A673 (cell line): ENCODE measurements at regions not wholly inside any gene's neighbourhood (a gene's known extent, or its start where the extent isn't known, plus 50 kb on each side); places are given as distances from the start of the nearest gene placed in this dataset.

Source experiments
- BruUV-seq: library from RNA; stranded (reverse); fragments of 400-500 nt; replicated peaks from 2 replicates; lab custom pipeline; 2021; lab: Mats Ljungman, UMichigan
- CTCF ChIA-PET: fragments of 300-600 bp; sonication (Branson Sonifier 250); formaldehyde crosslinking; loops from one replicate; lab custom pipeline; 2022; ENCODE audit warnings: antibody characterized with exemption; lab: Charles Lee
- POLR2A ChIA-PET: fragments of 300-600 bp; sonication (Branson Sonifier 250); formaldehyde crosslinking; loops from one replicate; lab custom pipeline; 2022; ENCODE audit warnings: antibody characterized with exemption; ENCODE audit not compliant: low non-redundant PET; lab: Charles Lee
- DNase-seq: peaks from one replicate; pipeline ENCODE4 v3.0.0-alpha.2; 2015; ENCODE audit warnings: low spot score
- H3K27ac ChIP-seq: fragments of 200-600 bp; sonication (generic); 2 replicates; pipeline ENCODE4 v1.5.1; 2016; ENCODE audit warnings: mixed run types, low read depth, mild to moderate bottlenecking, mixed read lengths, antibody characterized with exemption, low read length; ENCODE audit not compliant: poor library complexity, severe bottlenecking
- H3K27me3 ChIP-seq: fragments of 200-600 bp; sonication (generic); replicated peaks from 2 replicates; pipeline ENCODE4 v1.6.1; 2017; ENCODE audit warnings: mixed run types, low read depth, mild to moderate bottlenecking, mixed read lengths, antibody characterized with exemption, low read length; ENCODE audit not compliant: insufficient read depth, poor library complexity
- H3K36me3 ChIP-seq: fragments of 200-600 bp; sonication (generic); 2 replicates; pipeline ENCODE4 v1.6.1; 2016; ENCODE audit warnings: mixed run types, mild to moderate bottlenecking, mixed read lengths, antibody characterized with exemption, low read length; ENCODE audit not compliant: insufficient read depth, poor library complexity, severe bottlenecking
- H3K4me1 ChIP-seq: fragments of 200-600 bp; sonication (generic); 2 replicates; pipeline ENCODE4 v1.6.1; 2017; ENCODE audit warnings: mixed run types, mild to moderate bottlenecking, mixed read lengths, antibody characterized with exemption, low read length; ENCODE audit not compliant: insufficient read depth, poor library complexity, severe bottlenecking
- H3K4me3 ChIP-seq: fragments of 200-600 bp; sonication (generic); 2 replicates; pipeline ENCODE4 v1.5.1; 2016; ENCODE audit warnings: low read depth, mixed run types, mild to moderate bottlenecking, mixed read lengths, low read length; ENCODE audit not compliant: poor library complexity, severe bottlenecking
- H3K9me3 ChIP-seq: fragments of 200-600 bp; sonication (generic); 2 replicates; pipeline ENCODE4 v1.6.1; 2016; ENCODE audit warnings: mixed run types, low read depth, mild to moderate bottlenecking, mixed read lengths, antibody characterized with exemption, low read length; ENCODE audit not compliant: poor library complexity, severe bottlenecking
- CTCF ChIP-seq: fragments of 300-800, 200-600 bp; sonication (generic); conservative IDR thresholded peaks from 2 replicates; pipeline ENCODE4 v1.5.1; 2017; ENCODE audit warnings: low read depth, mild to moderate bottlenecking, antibody characterized with exemption, low read length, moderate library complexity, mixed read lengths
- EZH2 ChIP-seq: fragments of 200-600 bp; sonication (generic); IDR thresholded peaks from 2 replicates; pipeline ENCODE4 v1.6.1; 2017; ENCODE audit warnings: borderline replicate concordance, low read depth, mild to moderate bottlenecking, mixed read lengths, antibody characterized with exemption, low read length; ENCODE audit not compliant: poor library complexity, severe bottlenecking
- intact Hi-C: fragments of 100-400 bp; cut with micrococcal nuclease; formaldehyde crosslinking; loops from one replicate; pipeline ENCODE4 v1.10.0; 2022; ENCODE audit not compliant: unreplicated experiment

DNA sequence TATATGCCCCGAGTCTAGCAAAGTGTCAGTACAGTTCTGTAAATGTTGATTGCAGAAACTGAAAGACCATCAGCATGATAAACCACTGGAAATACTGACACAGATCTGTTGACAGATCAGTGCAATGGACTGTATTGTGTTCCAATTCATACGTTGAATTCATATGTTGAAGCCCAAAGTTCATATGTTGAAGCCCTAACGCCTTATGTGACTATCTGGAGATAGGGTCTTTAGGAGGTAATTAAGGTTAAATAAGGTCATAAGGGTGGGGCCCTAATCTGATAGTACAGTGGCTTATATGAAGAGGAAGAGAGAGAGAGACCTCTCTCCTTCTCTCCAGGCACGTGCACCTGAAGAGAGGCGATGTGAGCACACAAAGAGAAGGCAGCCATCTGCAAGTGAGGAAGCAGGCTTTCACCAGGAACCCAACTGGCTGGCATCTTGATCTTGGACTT lies 144.7 kb downstream of the MRPL39 start:
- DNase-seq: no peak
- Histone ChIP-seq H3K27me3 (no peaks in the 10 kb centered on the region), H3K9me3 (no peaks in the 10 kb centered on the region), H3K36me3 (no peaks in the 10 kb centered on the region), H3K4me1 (no peaks in the 10 kb centered on the region), H3K27ac (no peak overlapping the region), H3K4me3 (no peak overlapping the region)
- no TSS peak for BruUV-seq
- CTCF ChIA-PET: no interaction called here
- intact Hi-C loops: no loop called here
- POLR2A ChIA-PET: no interaction called here
- TF ChIP-seq CTCF: no peak
- no peak for TF ChIP-seq EZH2

DNA sequence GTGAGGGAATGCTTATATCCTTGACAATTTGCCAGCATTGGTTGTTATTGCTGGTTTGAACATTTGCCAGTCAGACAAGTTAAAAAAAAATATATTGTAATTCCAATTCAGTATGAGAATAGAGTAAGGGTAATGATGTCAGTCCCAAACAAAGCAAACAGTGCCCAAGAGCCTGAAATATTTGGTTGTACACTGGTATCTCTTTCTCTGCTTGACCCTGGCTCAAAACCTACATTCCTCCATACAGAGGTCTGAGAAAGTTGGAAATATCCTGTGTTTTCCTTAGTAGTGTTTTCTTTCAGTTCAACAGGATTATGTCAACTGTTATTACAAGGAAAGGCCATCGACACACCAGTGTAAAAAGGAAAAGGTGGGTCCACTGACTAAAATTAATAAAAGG lies 145.6 kb downstream of the MRPL39 start:
- no peaks in the 10 kb centered on the region for H3K36me3 ChIP-seq
- H3K27me3 ChIP-seq: no peaks in the 10 kb centered on the region
- intact Hi-C loops: no loop called here
- H3K4me1 ChIP-seq: no peaks in the 10 kb centered on the region
- CTCF ChIA-PET: no interaction called here
- no peak for DNase-seq
- POLR2A ChIA-PET: no interaction called here
- BruUV-seq: no TSS peak
- no peaks in the 10 kb centered on the region for H3K9me3 ChIP-seq
- no peak overlapping the region for H3K4me3 ChIP-seq
- TF ChIP-seq EZH2: no peak
- TF ChIP-seq CTCF: no peak
- H3K27ac ChIP-seq: no peak overlapping the region

- POLR2A ChIA-PET: no interaction called here
Measured at GRCh38 chr21:25459993-25460392, 147.3 kb downstream of the MRPL39 start.

More at GRCh38 chr21:25459993-25460392, 147.3 kb downstream of the MRPL39 start:
- TF ChIP-seq CTCF (no peak), EZH2 (no peak)
- Histone ChIP-seq H3K36me3 (no peaks in the 10 kb centered on the region), H3K9me3 (no peaks in the 10 kb centered on the region), H3K27ac (no peak overlapping the region), H3K27me3 (no peaks in the 10 kb centered on the region), H3K4me1 (no peaks in the 10 kb centered on the region), H3K4me3 (no peak overlapping the region)
- CTCF ChIA-PET: no interaction called here
- intact Hi-C loops: no loop called here
- no TSS peak for BruUV-seq
- no peak for DNase-seq
